ENCODE measurements at regions not wholly inside any gene's neighbourhood (a gene's known extent, or its start where the extent isn't known, plus 50 kb on each side); places are given as distances from the start of the nearest gene placed in this dataset.

DNA sequence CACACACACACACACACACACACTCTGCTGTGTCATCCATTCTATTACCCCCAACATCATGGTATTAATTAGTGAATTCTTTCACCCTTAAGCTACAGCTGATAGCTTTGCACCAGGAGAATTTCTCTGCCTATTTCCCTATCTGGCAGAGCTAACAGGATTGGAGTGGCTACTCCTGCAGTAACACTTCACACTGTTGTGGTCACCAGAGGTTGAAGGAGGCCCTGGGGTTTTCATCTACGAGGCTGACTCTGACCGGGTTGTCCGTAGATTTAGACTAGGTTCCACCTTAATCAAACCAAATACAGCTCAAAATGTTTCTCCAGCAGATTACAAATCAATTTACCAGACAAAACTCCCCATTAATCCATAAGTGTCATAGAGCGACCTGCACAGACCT lies 69.2 kb upstream of the RIPOR2 start:
- Histone ChIP-seq H3K4me3 (ENCODE audit: insufficient read depth, low read length) (no peak overlapping the region), H3K4me2 (ENCODE audit: insufficient read depth, low read length) (no peak overlapping the region), H3K79me2 (ENCODE audit: insufficient read depth, low read length) (no peaks in the 10 kb centered on the region), H3K4me1 (ENCODE audit: insufficient read depth, low read length) (peaks cover 11% of the 10 kb centered on the region), H2AFZ (ENCODE audit: low read length) (no peak overlapping the region), H3K27me3 (ENCODE audit: insufficient read depth, low read length) (no peaks in the 10 kb centered on the region), H3K9me3 (ENCODE audit: low read depth, low read length) (no peaks in the 10 kb centered on the region), H3K27ac (ENCODE audit: low read depth, low read length) (no peak overlapping the region), H4K20me1 (ENCODE audit: insufficient read depth, low read length) (no peaks in the 10 kb centered on the region), H3K36me3 (ENCODE audit: insufficient read depth, low read length) (no peaks in the 10 kb centered on the region)
- no peak for DNase-seq (ENCODE audit: insufficient read length, low spot score, missing footprints)
- TF ChIP-seq, protein P1, sequence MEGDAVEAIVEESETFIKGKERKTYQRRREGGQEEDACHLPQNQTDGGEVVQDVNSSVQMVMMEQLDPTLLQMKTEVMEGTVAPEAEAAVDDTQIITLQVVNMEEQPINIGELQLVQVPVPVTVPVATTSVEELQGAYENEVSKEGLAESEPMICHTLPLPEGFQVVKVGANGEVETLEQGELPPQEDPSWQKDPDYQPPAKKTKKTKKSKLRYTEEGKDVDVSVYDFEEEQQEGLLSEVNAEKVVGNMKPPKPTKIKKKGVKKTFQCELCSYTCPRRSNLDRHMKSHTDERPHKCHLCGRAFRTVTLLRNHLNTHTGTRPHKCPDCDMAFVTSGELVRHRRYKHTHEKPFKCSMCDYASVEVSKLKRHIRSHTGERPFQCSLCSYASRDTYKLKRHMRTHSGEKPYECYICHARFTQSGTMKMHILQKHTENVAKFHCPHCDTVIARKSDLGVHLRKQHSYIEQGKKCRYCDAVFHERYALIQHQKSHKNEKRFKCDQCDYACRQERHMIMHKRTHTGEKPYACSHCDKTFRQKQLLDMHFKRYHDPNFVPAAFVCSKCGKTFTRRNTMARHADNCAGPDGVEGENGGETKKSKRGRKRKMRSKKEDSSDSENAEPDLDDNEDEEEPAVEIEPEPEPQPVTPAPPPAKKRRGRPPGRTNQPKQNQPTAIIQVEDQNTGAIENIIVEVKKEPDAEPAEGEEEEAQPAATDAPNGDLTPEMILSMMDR (IDR thresholded peaks at IDR 0.05; ENCODE audit: extremely low read depth, low read depth, low read length): no peak

- Histone ChIP-seq H4K20me1 (ENCODE audit: insufficient read depth, low read length) (no peaks in the 10 kb centered on the region), H3K9me3 (ENCODE audit: low read depth, low read length) (no peaks in the 10 kb centered on the region), H3K79me2 (ENCODE audit: insufficient read depth, low read length) (no peaks in the 10 kb centered on the region), H3K27ac (ENCODE audit: low read depth, low read length) (peak overlapping the region; percentile 43), H3K4me2 (ENCODE audit: insufficient read depth, low read length) (no peak overlapping the region), H3K4me3 (ENCODE audit: insufficient read depth, low read length) (no peak overlapping the region), H3K27me3 (ENCODE audit: insufficient read depth, low read length) (no peaks in the 10 kb centered on the region), H3K36me3 (ENCODE audit: insufficient read depth, low read length) (no peaks in the 10 kb centered on the region), H3K4me1 (ENCODE audit: insufficient read depth, low read length) (peaks cover 22% of the 10 kb centered on the region), H2AFZ (ENCODE audit: low read length) (no peak overlapping the region)
- TF ChIP-seq, protein P1 (IDR thresholded peaks at IDR 0.05; ENCODE audit: extremely low read depth, low read depth, low read length): no peak
- no peak for DNase-seq (ENCODE audit: insufficient read length, low spot score, missing footprints)
Observed at GRCh38 chr6:25006075-25006474, 70.3 kb upstream of the RIPOR2 start.

GRCh38 chr6:25006565-25007001 lies 70.8 kb upstream of the RIPOR2 start:
- Histone ChIP-seq H3K4me1 (ENCODE audit: insufficient read depth, low read length) (peaks cover 27% of the 10 kb centered on the region), H3K4me3 (ENCODE audit: insufficient read depth, low read length) (no peak overlapping the region), H3K27ac (ENCODE audit: low read depth, low read length) (peak overlapping the region; percentile 43), H3K9me3 (ENCODE audit: low read depth, low read length) (no peaks in the 10 kb centered on the region), H3K27me3 (ENCODE audit: insufficient read depth, low read length) (no peaks in the 10 kb centered on the region), H2AFZ (ENCODE audit: low read length) (peak overlapping the region; percentile 56), H3K36me3 (ENCODE audit: insufficient read depth, low read length) (no peaks in the 10 kb centered on the region), H4K20me1 (ENCODE audit: insufficient read depth, low read length) (no peaks in the 10 kb centered on the region), H3K79me2 (ENCODE audit: insufficient read depth, low read length) (no peaks in the 10 kb centered on the region), H3K4me2 (ENCODE audit: insufficient read depth, low read length) (no peak overlapping the region)
- DNase-seq (ENCODE audit: insufficient read length, low spot score, missing footprints): no peak
- TF ChIP-seq, protein P1 (IDR thresholded peaks at IDR 0.05; ENCODE audit: extremely low read depth, low read depth, low read length): no peak

- Histone ChIP-seq H3K79me2 (ENCODE audit: insufficient read depth, low read length) (no peaks in the 10 kb centered on the region), H3K27me3 (ENCODE audit: insufficient read depth, low read length) (no peaks in the 10 kb centered on the region), H3K4me2 (ENCODE audit: insufficient read depth, low read length) (no peak overlapping the region), H3K4me1 (ENCODE audit: insufficient read depth, low read length) (peaks cover 34% of the 10 kb centered on the region), H3K27ac (ENCODE audit: low read depth, low read length) (peak overlapping the region; percentile 43), H3K4me3 (ENCODE audit: insufficient read depth, low read length) (no peak overlapping the region), H4K20me1 (ENCODE audit: insufficient read depth, low read length) (no peaks in the 10 kb centered on the region), H3K9me3 (ENCODE audit: low read depth, low read length) (no peaks in the 10 kb centered on the region), H2AFZ (ENCODE audit: low read length) (no peak overlapping the region), H3K36me3 (ENCODE audit: insufficient read depth, low read length) (no peaks in the 10 kb centered on the region)
- TF ChIP-seq, protein P1 (IDR thresholded peaks at IDR 0.05; ENCODE audit: extremely low read depth, low read depth, low read length): no peak
- DNase-seq (ENCODE audit: insufficient read length, low spot score, missing footprints): no peak
Observed at GRCh38 chr6:25007269-25007699, 71.5 kb upstream of the RIPOR2 start.

Data from osteoblast (primary cell).